ENCODE measurements at regions not wholly inside any gene's neighbourhood (a gene's known extent, or its start where the extent isn't known, plus 50 kb on each side); places are given as distances from the start of the nearest gene placed in this dataset.

DNA sequence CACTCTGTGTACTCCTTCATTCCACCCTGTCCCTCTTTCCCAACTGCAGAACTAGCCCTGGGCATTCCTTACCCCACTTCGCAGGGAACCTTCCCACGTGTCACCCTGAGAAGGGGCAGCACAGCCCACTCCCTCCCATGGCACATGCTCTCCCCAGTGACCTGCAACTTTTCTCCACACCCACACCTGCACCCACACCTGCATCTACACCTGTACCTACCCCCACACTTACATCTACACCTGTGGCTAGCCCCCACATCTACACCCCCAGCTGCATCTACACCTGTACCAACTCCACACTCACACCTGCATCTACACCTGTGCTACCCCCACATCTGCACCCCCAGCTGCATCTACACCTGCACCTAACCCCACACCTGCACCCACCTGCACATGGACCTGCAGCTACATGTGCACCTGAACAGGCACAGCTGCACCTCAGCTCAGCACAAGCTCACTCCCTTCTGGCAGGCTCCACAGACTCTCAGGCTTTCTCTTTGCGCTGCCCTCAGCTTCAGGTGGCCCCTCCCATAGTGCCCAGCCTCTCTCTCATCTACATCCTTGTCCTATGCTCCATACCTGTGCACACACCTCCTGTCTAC lies 234.1 kb downstream of the TUBA3C start:
- TF ChIP-seq POLR2A (IDR thresholded peaks at IDR 0.05) (no peak), POLR2AphosphoS5 (IDR thresholded peaks at IDR 0.05; ENCODE audit: insufficient read depth in 1 of 2, low read depth in 1 of 2) (no peak), CTCF (IDR thresholded peaks at IDR 0.05) (no peak)
